ENCODE measurements at regions not wholly inside any gene's neighbourhood (a gene's known extent, or its start where the extent isn't known, plus 50 kb on each side); places are given as distances from the start of the nearest gene placed in this dataset.
A peak's percentile ranks its signal among the peaks of the same experiment; 100 is the strongest.

- no peaks in the 10 kb centered on the region for H3K27me3 ChIP-seq (ENCODE audit: control insufficient read depth, insufficient read depth)
- 60% methylated on average over 5 of the region's 5 CpGs for WGBS
- no peak for DNase-seq
- H3K4me1 ChIP-seq (ENCODE audit: control insufficient read depth, insufficient read depth, low read length): peaks cover 2% of the 10 kb centered on the region
- no peak overlapping the region for H3K4me3 ChIP-seq (ENCODE audit: low read length)
- no peaks in the 10 kb centered on the region for H3K9me3 ChIP-seq (ENCODE audit: control insufficient read depth, low read length)
- peak in 1 of 2 donors; percentile 21 for ATAC-seq
- H3K27ac ChIP-seq (ENCODE audit: low read length): no peak overlapping the region
- intact Hi-C loops (cut with DNase I): no loop called here
Measured at GRCh38 chr1:59132295-59132694, 164.6 kb upstream of the FGGY start.

DNA sequence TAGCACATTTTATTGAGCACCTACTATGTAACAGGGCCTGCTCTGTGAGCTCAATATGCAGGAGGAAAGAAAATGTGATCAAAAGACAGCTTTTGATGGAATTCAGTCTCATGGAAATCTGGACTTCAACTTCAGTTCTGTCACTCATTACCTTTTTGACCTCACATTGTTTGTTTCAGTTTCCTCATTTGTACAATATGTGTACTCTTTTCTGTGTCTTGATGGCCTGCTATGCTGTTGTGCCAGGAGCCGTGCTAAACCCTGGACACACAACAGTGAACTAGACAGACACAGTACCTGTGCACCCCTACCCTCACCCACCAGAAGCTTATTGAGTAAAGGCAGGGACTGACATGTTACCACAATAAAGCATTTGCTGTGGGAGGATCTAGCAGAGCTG, 162.9 kb upstream of the FGGY start:
- DNase-seq (no peak), ATAC-seq (no peak)
- Histone ChIP-seq H3K4me1 (ENCODE audit: control insufficient read depth, insufficient read depth, low read length) (peaks cover 2% of the 10 kb centered on the region), H3K27ac (ENCODE audit: low read length) (no peak overlapping the region), H3K4me3 (ENCODE audit: low read length) (no peak overlapping the region), H3K27me3 (ENCODE audit: control insufficient read depth, insufficient read depth) (no peaks in the 10 kb centered on the region), H3K9me3 (ENCODE audit: control insufficient read depth, low read length) (no peaks in the 10 kb centered on the region)
- WGBS: 100% methylated on average over 1 of the region's 1 CpG
- intact Hi-C loops (cut with DNase I): no loop called here

DNA sequence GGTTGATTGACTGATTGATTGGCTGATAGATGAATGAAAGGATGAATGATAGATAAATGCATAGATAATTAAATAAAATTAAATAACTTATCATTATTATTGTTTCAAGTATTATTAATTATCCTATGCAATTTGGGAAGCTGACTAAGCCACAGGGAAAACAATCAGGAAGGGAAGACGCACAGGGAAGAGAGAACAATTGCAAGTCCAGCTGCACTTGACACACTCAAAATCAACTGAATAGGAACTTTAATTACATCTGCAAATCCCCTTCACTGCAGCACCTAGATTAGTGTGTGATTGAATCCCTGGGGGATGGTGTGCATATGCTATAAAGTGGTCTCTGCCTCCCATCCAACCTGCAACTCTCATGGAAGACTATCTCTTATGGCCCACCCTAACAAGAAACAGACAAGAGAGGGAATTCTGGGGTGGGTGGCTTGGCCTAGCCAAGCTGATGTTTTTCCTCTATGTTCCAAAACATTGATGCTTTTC, 161.1 kb upstream of the FGGY start:
- ATAC-seq (no peak), DNase-seq (no peak)
- no peak overlapping the region for H3K4me3 ChIP-seq (ENCODE audit: low read length)
- no peak overlapping the region for H3K27ac ChIP-seq (ENCODE audit: low read length)
- 95% methylated on average over 1 of the region's 1 CpG for WGBS
- peaks cover 2% of the 10 kb centered on the region for H3K4me1 ChIP-seq (ENCODE audit: control insufficient read depth, insufficient read depth, low read length)
- H3K9me3 ChIP-seq (ENCODE audit: control insufficient read depth, low read length): no peaks in the 10 kb centered on the region
- no peaks in the 10 kb centered on the region for H3K27me3 ChIP-seq (ENCODE audit: control insufficient read depth, insufficient read depth)
- intact Hi-C loops (cut with DNase I): no loop called here

- Histone ChIP-seq H3K4me3 (ENCODE audit: low read length) (no peak overlapping the region), H3K27ac (ENCODE audit: low read length) (no peak overlapping the region), H3K9me3 (ENCODE audit: control insufficient read depth, low read length) (no peaks in the 10 kb centered on the region), H3K27me3 (ENCODE audit: control insufficient read depth, insufficient read depth) (no peaks in the 10 kb centered on the region), H3K4me1 (ENCODE audit: control insufficient read depth, insufficient read depth, low read length) (peaks cover 2% of the 10 kb centered on the region)
- no peak for DNase-seq
- no peak for ATAC-seq
- WGBS: 89% methylated on average over 8 of the region's 8 CpGs
- intact Hi-C loops (cut with DNase I): no loop called here
Measured at GRCh38 chr1:59136541-59137275, 160.2 kb upstream of the FGGY start.

- Histone ChIP-seq H3K4me3 (ENCODE audit: low read length) (no peak overlapping the region), H3K27me3 (ENCODE audit: control insufficient read depth, insufficient read depth) (no peaks in the 10 kb centered on the region), H3K4me1 (ENCODE audit: control insufficient read depth, insufficient read depth, low read length) (peaks cover 2% of the 10 kb centered on the region), H3K9me3 (ENCODE audit: control insufficient read depth, low read length) (no peaks in the 10 kb centered on the region), H3K27ac (ENCODE audit: low read length) (no peak overlapping the region)
- WGBS: 83% methylated on average over 3 of the region's 3 CpGs
- ATAC-seq (no peak), DNase-seq (no peak)
- intact Hi-C loops (cut with DNase I): no loop called here
Measured at GRCh38 chr1:59137276-59137615, 159.6 kb upstream of the FGGY start.

DNA sequence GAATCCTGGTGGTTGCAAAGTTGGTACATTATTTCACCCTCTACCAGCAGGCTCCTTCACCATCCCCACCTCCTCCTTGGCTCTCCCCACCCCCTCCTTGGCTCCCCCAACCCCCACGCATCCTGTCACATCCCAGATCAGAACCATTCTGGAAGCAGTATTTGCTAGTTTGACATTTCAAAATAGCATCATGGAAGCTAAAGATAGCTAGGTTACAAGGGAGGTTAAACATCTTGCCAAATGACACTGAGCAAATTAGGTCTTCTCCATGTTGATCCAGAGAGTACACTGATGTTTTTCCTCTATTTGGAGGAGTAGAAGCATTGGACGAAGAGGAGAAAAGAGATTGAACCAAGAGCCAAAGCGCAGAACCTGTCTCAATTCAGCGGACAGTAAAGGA, 158.9 kb upstream of the FGGY start:
- WGBS: 60% methylated on average over 4 of the region's 4 CpGs
- intact Hi-C loops (cut with DNase I): no loop called here
- Histone ChIP-seq H3K4me1 (ENCODE audit: control insufficient read depth, insufficient read depth, low read length) (peaks cover 2% of the 10 kb centered on the region), H3K27ac (ENCODE audit: low read length) (no peak overlapping the region), H3K27me3 (ENCODE audit: control insufficient read depth, insufficient read depth) (no peaks in the 10 kb centered on the region), H3K4me3 (ENCODE audit: low read length) (no peak overlapping the region), H3K9me3 (ENCODE audit: control insufficient read depth, low read length) (no peaks in the 10 kb centered on the region)
- no peak for DNase-seq
- no peak for ATAC-seq

- peaks cover 2% of the 10 kb centered on the region for H3K4me1 ChIP-seq (ENCODE audit: control insufficient read depth, insufficient read depth, low read length)
- intact Hi-C loops (cut with DNase I): no loop called here
- no peaks in the 10 kb centered on the region for H3K9me3 ChIP-seq (ENCODE audit: control insufficient read depth, low read length)
- H3K27ac ChIP-seq (ENCODE audit: low read length): peak overlapping the region; percentile 44
- no peaks in the 10 kb centered on the region for H3K27me3 ChIP-seq (ENCODE audit: control insufficient read depth, insufficient read depth)
- H3K4me3 ChIP-seq (ENCODE audit: low read length): no peak overlapping the region
- no peak for ATAC-seq
- no peak for DNase-seq
- 41% methylated on average over 5 of the region's 5 CpGs for WGBS
Measured at GRCh38 chr1:59138402-59138801, 158.5 kb upstream of the FGGY start.

DNA sequence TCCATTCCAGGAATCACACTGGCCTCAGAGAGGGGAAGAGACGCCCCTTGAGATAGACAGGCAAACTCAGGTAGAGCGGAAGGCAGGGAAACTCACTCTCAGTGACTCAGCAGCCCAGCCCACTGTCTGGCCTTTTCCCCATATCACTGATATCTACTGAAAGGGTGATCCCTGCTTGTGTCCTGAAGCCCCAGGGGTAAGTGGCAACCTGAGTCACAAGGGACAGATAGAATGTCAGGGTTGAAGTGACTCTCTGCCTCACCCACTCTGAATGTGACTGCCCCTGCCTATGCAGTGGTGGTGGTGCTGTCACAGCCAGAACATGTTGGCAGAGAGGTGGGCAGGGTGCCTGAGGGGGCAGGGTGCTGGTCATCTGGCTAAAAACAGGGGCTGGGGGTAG, 157.5 kb upstream of the FGGY start:
- 78% methylated on average over 2 of the region's 2 CpGs for WGBS
- Histone ChIP-seq H3K9me3 (ENCODE audit: control insufficient read depth, low read length) (no peaks in the 10 kb centered on the region), H3K27me3 (ENCODE audit: control insufficient read depth, insufficient read depth) (no peaks in the 10 kb centered on the region), H3K4me1 (ENCODE audit: control insufficient read depth, insufficient read depth, low read length) (peaks cover 2% of the 10 kb centered on the region), H3K27ac (ENCODE audit: low read length) (peak overlapping the region; percentile 71), H3K4me3 (ENCODE audit: low read length) (no peak overlapping the region)
- peak in 2 of 3 donors; percentile 39 to 70 for DNase-seq
- intact Hi-C loops (cut with DNase I): no loop called here
- peak; percentile 54 to 59 for ATAC-seq

DNA sequence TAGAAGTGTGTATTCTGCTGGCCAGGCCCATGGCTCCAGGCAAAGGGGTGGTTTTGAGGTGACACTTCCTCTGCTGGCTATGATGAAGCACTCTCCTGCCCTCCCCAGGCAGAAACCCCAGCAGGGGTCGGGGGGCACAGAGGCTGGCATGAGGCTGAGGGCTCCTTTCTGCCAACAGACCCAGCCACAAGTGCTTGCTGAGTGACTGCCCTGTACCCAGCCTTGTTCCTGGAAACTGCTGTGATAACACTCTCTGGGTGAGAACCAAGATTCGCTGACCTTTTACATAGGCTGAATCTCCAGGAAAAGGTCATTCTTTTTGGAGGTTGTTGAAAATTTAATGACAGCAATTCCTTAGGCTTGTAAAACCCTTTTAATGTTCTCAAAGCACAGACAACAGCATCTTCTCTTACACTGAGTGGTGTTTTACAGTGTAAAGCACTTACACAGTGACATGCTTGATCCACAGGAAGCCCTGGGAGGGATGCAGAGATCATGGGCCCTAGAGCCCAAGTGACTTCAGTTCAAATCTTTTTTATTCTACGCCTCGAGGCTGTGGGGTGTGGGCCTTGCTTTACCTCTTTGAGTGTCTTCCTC, 155.5 kb upstream of the FGGY start:
- peak; percentile 68 to 86 (median 78) for DNase-seq
- 55% methylated on average over 4 of the region's 4 CpGs for WGBS
- no peaks in the 10 kb centered on the region for H3K27me3 ChIP-seq (ENCODE audit: control insufficient read depth, insufficient read depth)
- H3K9me3 ChIP-seq (ENCODE audit: control insufficient read depth, low read length): no peaks in the 10 kb centered on the region
- peaks cover 2% of the 10 kb centered on the region for H3K4me1 ChIP-seq (ENCODE audit: control insufficient read depth, insufficient read depth, low read length)
- H3K27ac ChIP-seq (ENCODE audit: low read length): peak overlapping the region; percentile 47
- ATAC-seq: peak; percentile 80 to 85
- intact Hi-C loops (cut with DNase I): loop anchor here in 2 of 4 donors (10.0 kb wide), 2 partner anchors 153 to 357 kb away; partner anchors contain the start of genes JUN (in 2 of the 2) and FGGY (in 1 of the 2)
- no peak overlapping the region for H3K4me3 ChIP-seq (ENCODE audit: low read length)

DNA sequence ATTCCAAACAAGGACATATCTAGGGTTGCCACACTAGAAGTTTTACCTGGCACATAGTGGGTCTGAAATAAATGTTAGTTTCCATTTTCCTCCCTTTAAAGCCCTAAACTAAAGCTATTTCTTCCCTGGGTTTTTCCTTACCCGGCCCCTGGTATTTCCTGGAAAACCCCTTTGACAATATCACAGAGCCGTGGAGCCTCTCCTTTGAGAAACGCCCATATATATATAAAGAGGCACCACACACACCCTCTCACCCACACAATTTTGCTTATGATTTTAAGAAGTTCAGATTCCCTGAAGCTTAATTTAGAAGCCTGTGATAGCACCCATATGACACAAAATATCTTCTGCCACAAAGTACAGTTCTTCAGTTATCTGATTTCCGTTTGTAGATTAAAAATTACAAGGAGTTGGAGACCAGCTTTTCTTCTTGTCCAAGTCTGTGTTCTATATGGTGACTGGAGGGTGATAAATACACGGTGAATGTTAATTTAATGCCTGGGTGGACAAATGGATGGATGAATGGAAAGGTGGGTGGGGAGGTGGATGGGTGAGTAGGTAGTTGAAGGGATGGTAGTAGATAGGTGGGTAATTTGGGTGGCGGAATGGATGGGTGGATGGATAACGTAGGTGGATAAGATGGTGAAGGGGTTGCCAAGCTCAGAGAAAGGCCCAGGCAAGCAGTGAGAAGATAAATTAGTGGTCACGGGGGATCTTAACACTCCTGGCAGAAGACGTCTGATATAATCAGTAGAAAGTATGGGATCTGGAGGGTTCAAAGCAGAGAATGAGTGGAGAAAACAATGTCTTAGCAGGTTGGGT, 154.4 kb upstream of the FGGY start:
- DNase-seq (no peak), ATAC-seq (no peak)
- Histone ChIP-seq H3K4me1 (ENCODE audit: control insufficient read depth, insufficient read depth, low read length) (no peaks in the 10 kb centered on the region), H3K27me3 (ENCODE audit: control insufficient read depth, insufficient read depth) (no peaks in the 10 kb centered on the region), H3K27ac (ENCODE audit: low read length) (peak overlapping the region; percentile 25), H3K9me3 (ENCODE audit: control insufficient read depth, low read length) (no peaks in the 10 kb centered on the region), H3K4me3 (ENCODE audit: low read length) (no peak overlapping the region)
- intact Hi-C loops (cut with DNase I): loop anchor here in 2 of 4 donors (10.0 kb wide), 2 partner anchors 152 to 358 kb away; partner anchors contain the start of genes JUN (in 2 of the 2) and FGGY (in 1 of the 2)
- WGBS: 63% methylated on average over 9 of the region's 9 CpGs

DNA sequence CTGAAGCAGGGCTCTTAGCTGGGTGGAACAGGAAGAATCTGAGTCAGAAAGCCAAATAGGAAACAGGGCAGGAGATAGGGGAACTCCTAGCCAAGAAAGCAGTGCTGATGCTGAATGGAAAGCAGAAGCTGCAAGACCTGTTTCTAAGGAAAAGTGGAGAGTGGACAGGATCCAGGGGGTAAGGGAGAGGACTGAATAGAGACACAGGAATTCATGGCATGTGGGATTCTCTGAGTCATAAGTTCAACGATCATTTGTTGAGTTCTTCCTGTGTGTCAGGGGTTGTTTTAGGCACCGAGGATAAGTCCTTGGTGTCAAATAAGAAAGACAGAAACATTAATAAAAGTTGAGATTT, 153.8 kb upstream of the FGGY start:
- peak; percentile 48 to 79 for ATAC-seq
- WGBS: 25% methylated on average over 2 of the region's 2 CpGs

More for the DNA sequence above, 153.8 kb upstream of the FGGY start:
- DNase-seq: no peak
- H3K4me1 ChIP-seq (ENCODE audit: control insufficient read depth, insufficient read depth, low read length): no peaks in the 10 kb centered on the region
- H3K27me3 ChIP-seq (ENCODE audit: control insufficient read depth, insufficient read depth): no peaks in the 10 kb centered on the region
- intact Hi-C loops (cut with DNase I): loop anchor here in 2 of 4 donors (10.0 kb wide), 2 partner anchors 152 to 358 kb away; partner anchors contain the start of genes JUN (in 2 of the 2) and FGGY (in 1 of the 2)
- H3K9me3 ChIP-seq (ENCODE audit: control insufficient read depth, low read length): no peaks in the 10 kb centered on the region
- H3K4me3 ChIP-seq (ENCODE audit: low read length): no peak overlapping the region
- no peak overlapping the region for H3K27ac ChIP-seq (ENCODE audit: low read length)

All from right cardiac atrium (tissue), 5 donors.